GM12892 (cell line): ENCODE measurements at regions not wholly inside any gene's neighbourhood (a gene's known extent, or its start where the extent isn't known, plus 50 kb on each side); places are given as distances from the start of the nearest gene placed in this dataset.

Source experiments
- POLR2A ChIP-seq: IDR thresholded peaks from 2 replicates; pipeline ENCODE4 v1.6.1; 2011; ENCODE audit warnings: low read depth, low read length, control low read depth
- POLR2AphosphoS5 ChIP-seq: IDR thresholded peaks from 2 replicates; pipeline ENCODE4 v1.6.1; 2011; ENCODE audit warnings: low read depth, low read length, control low read depth
- TAF1 ChIP-seq: IDR thresholded peaks from 2 replicates; pipeline ENCODE4 v1.6.1; 2011; ENCODE audit warnings: low read depth, mild to moderate bottlenecking, control low read depth, low read length, borderline replicate concordance

- no peak for TF ChIP-seq POLR2A
- TF ChIP-seq TAF1 = no peak
- TF ChIP-seq POLR2AphosphoS5 = no peak
Measured at GRCh38 chr20:60304931-60305330, 346.7 kb downstream of the CDH26 start.
